Dermis blood vessel endothelial cell (primary cell): ENCODE measurements at regions not wholly inside any gene's neighbourhood (a gene's known extent, or its start where the extent isn't known, plus 50 kb on each side); places are given as distances from the start of the nearest gene placed in this dataset.

Source experiments
- DNase-seq: peaks from one replicate; pipeline ENCODE4 v3.0.0; 2010

GRCh38 chr10:78783753-78784152, 285.0 kb upstream of the ZMIZ1 start:
- DNase-seq = no peak

- no peak for DNase-seq
Measured at GRCh38 chr10:78784546-78784945, 284.2 kb upstream of the ZMIZ1 start.

- DNase-seq = no peak
Measured at GRCh38 chr10:78785066-78785465, 283.7 kb upstream of the ZMIZ1 start.

DNA sequence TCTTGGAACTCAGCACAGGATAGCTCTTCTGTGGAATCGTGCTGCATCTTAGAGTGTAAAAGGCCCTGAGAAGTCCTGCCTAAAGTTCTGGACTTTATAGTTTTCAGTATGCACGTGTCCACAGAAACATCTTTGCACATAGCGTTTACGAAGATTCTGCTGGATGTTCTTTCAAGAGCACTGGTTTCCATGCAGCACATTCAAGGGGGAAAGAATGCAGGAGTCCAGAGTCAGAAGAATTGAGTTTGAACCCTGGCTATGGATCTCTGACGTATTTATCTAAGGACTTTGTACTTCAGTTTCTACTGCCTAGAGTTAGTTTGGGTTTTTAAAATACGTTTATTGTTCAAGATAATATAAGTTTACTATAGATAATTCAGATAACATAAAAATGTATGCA, 282.8 kb upstream of the ZMIZ1 start:
- DNase-seq = no peak

DNA sequence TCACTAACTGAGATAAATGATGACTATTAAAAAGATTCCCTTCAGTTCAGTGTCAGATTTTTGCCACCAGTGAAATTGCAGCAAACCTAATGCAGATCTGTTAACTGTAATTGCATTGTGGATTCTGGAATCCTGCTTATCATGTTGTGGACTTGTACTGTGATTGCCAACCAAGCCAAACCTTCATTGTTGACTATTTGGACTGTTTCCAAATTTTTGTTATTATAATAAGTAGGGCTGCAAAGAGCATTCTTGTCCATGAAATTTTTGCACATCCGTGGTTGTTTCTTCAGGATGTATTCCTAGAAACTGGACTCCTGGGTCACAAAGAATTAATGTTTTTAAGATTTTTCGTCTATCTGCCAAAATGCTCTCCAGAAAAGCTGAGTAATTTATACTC, 281.6 kb upstream of the ZMIZ1 start:
- DNase-seq = peak; percentile 59

GRCh38 chr10:78794736-78795455, 273.9 kb upstream of the ZMIZ1 start:
- no peak for DNase-seq

DNA sequence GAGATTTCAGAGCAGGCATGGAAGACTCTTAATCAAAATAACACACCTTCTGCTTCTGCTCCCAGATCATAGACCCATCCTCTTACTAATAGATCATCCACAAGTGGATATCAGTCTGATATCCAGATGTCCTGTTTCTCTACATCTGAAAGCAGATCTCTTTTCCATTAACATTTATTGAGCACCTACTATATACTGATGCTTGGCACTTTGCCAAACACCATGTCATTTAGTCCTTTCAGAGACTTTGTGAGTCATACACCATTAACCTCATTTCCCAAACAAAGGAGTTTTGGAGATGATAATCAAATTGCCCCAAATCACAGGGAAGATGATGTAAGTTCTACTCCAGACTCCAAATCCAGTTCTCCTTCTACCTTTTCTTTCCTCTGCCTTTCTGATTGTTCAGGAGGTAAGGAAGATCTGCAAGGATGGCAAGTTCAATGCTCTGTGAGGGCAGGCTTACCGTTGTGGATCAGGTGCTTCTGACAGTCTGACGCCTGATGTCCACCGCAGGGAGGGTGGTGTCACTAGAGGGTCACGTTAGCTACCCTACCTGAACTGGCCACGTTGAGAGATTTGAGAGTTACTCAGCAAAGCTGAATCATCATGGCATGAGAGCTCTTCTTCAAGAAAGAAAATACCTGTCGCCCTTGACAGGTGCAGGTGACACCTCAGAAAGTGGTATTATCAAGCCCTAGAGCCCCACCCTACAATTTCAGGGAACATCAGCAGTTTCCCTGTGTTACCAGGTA, 269.6 kb upstream of the ZMIZ1 start:
- DNase-seq = peak; percentile 5

DNA sequence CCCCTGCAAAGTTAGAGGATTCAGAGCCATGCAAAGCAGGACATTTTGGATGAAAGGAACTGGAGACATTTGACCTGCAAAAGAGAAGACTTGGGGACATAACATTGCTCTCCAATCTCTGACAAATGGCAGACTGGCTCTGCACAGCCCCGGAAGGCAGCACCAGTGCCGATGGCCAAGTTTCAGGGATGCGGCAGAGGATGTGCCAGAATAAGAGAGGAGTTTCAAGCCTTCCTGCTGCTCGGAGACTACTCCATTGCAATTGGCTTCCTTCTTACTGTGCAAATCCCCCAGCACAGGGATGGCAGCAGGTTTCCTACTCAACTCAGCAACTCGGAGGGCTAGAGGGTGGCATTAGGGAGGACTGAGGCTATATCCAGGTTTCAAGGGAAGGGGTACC, 268.8 kb upstream of the ZMIZ1 start:
- no peak for DNase-seq

DNA sequence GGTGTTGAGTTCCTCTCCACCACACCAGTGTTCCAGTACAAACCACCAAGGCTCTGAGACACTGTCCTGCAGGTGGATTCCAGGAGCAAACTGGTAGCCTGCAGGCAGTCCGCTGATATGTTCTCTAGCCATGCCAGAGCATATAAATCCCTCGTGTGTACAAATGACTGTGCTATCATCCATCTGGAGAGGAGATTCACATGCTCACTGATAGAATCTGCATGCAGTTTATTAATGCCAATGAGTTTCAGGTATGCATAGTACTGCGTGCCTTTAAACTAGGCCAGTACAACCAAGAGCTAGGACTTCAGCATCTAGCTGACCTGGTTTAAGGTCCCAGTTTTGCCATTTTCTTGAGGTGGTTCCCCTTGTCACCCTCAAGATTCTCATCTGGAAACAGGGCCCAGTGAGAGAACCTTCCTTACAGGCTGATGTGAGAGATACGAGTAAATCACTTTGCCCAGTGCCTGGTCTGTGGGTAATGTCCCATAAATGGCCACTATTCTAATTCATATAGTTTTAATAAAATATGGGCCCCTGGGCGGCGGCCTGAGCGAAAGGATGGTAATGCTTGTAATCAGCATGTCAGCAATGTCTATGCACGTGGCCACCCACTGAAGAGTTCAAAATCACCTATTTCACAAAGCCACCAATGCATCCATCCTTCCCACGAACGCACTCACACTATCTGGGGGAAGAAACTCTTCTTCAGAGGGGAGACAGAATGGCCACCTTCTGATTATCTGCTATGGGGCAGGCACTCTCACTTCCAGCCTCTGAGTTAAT, 268.0 kb upstream of the ZMIZ1 start:
- DNase-seq = no peak

DNA sequence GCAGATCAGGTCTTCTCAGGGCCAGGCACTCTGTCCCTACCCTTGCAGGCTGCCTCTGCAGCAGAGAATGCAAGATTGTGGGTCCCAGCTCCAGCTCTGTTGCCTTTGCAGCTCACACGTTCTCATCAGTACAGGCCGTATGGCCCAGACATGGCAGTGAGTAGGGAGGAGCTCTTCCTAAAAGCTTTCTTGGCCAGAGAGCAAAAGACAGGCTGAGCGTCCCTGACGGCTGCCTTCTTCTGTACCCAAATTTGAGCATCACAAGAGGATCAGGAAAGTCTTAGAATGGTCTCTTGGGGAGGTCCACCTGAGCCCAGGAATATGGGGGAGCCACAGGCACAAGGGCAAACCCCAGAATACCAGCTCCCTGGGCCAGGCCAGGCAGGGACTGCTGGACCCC, 266.3 kb upstream of the ZMIZ1 start:
- no peak for DNase-seq

DNA sequence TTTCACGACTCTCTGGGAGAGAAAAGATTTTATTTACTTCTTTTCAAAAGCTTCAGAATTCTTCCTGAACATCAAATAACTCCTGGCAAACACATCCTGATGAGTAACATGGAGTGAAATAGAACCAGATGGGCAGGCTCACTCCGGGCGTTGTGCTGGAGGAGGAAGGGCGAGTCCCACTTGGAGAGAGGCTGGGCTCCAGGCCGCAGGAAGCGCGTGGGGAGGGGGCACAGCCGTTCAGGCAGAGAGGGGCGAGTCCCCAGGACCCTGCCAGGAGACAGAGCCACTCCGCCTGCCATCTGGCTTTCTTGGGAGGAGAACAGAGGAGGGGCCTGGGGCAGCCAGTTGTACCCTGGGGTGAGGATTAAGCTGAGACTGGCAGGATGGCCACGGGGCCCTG, 265.9 kb upstream of the ZMIZ1 start:
- DNase-seq = peak; percentile 4

DNA sequence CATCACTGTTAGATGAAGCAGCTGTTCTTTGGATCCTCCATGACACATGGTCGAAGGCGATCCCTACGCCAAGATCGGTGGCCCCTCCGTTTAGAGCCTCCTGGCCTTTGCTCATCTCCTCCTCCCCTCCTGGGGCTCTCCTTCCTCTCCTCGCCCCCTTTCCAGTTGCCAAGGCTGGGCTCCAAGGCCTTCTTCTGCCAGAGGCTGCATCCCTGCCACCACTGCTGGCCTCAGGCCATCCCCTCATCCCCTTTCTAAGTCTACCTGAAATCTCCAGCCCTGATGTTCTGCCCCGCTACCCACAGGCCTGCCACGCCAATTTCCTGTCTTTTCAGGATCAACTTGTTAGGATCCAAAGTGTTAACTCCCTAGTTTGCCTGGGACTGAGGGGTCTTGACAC, 265.1 kb upstream of the ZMIZ1 start:
- no peak for DNase-seq

DNA sequence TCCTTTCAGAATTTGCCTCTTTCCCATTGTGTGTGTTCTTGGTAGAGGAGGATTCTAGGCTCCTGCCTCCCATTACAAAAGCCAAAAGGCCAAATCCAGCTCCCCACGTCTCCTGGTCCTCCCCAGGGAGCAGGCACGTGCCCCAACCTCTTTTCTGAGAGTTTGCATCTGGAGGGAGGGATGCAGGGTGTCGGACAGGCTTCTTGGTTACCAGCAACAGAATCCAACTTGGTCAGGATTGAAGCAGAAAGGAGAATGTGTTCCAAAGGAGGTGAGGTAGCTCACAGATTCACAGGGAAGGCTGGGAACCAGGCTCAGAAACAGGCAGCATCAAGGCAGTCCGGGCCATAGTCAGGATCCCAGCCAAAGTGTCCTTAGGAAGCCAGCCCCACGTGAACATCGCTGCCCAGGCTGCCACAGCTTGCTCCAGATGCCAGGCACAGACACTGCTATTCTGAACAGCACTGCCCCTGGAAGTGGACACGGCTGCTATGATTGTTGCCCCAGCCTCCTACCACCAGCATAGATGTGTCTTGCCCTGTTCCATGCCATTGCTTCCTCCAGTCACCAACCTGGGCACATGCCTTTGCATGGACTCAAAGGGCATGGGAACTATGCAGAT, 264.2 kb upstream of the ZMIZ1 start:
- DNase-seq = no peak

DNA sequence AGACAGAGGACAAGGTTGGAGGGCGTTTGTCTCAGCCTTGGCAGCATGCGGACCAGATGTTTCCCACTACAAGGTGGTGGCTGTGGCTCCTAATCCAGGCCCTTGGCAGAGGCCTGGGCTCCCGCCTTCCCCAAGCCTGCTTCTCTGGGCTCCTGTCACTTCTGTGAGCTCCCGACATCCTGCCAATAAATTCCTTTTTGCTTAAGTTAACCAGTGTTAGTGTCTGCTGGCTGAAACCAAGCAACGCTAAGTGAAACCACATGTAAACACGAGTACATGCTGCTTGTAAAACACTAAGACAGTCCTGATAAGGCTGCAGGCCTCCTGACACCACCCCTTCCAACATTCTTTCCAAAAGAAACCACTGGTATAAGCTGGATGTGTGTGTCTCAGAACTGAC, 263.6 kb upstream of the ZMIZ1 start:
- no peak for DNase-seq

GRCh38 chr10:78806681-78807221, 262.0 kb upstream of the ZMIZ1 start:
- no peak for DNase-seq

DNA sequence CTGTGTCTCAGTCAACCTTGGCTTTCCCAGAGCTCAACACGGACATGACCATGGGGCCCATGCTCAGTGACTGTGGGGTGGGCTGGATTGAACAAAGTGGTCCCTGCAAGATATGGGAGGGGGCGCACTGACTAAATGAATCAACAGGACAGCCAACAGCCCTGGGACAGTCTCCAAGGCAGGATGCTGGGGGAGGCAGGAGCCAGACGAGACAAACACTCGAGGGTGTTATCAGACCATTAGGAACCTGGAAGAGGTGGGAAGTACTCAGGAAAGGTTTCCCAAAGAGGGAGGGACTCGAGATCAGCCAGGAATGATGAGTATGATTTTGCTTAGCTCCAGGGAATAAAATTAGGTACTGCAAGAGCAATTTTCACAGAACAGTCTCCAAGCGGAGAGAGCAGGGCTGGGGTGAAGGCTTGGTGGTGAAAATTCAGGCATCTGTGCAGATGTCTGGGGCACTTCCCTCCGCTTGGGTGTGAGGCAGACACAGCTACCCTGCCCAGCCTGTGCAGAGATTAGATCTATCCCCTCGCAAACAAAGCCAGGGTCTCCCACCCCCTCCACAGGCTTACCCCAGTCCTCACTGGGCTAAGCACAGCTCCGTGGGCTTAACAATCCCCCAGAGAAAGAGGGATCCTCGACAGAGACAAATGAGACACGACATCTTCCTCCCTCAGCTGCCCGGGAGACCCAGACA, 261.1 kb upstream of the ZMIZ1 start:
- no peak for DNase-seq

- DNase-seq = no peak
Measured at GRCh38 chr10:78808286-78808685, 260.5 kb upstream of the ZMIZ1 start.

DNA sequence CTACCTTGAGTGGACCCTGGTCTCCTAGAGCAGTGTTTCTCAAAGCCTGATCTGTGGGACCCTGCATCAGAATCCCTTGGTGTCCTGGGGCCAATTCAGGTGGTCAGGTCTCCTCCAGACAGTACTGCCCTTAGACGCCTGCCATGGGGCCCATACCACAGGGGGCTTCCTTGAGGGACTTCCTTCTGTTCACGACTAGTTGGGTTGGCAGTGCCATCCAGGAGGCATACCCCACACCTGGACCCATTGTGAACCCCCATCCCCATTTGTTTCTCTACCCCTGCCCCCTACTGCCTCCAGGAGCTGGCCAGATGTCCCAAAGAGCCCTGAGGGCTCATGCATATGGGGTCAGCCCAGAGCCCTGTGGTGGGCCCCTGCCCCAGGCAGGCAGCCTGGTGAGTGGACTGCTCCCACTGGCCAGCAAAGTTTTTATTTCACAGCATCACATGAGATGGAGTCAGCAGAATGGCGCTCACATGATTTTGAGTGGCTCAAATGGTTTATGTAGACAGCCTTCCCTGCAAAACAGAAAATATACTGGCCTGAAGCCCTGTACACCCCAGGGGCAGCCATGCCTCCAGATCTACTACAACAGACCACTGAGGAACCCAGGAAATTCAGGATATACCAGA, 259.9 kb upstream of the ZMIZ1 start:
- no peak for DNase-seq

DNA sequence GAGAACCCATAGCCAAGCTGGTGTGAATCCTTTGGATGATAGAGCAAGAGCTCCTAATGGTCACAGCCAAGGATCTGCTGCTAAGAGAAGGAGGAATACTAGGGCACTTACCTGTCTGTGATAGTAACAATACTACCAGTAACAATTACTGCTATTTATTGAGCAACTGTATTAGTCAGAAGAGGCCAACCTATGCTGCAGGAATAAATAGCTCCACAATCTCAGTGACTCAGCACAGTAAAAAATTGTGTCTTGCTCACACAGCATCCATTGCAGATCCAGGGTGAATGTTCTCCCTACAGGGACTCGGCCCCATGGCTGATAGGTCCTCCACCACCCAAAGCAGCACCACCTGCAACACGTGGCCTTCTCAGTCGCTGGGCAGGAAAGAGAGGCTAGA, 257.6 kb upstream of the ZMIZ1 start:
- no peak for DNase-seq

- DNase-seq = no peak
Measured at GRCh38 chr10:78812571-78813318, 256.0 kb upstream of the ZMIZ1 start.

- DNase-seq = no peak
Measured at GRCh38 chr10:78813526-78813925, 255.2 kb upstream of the ZMIZ1 start.
